Loucy (cell line): ENCODE measurements at regions not wholly inside any gene's neighbourhood (a gene's known extent, or its start where the extent isn't known, plus 50 kb on each side); places are given as distances from the start of the nearest gene placed in this dataset.

Experiments
- H2AFZ ChIP-seq: fragments of 200-600 bp; sonication (generic); 2 replicates; pipeline ENCODE4 v1.6.0; 2016; ENCODE audit warnings: antibody characterized with exemption, mild to moderate bottlenecking, low read length, moderate library complexity
- H3F3A ChIP-seq: fragments of 200-600 bp; 2 replicates; pipeline ENCODE4 v1.6.0; 2016; ENCODE audit warnings: antibody characterized with exemption, low read depth, mild to moderate bottlenecking
- H3K27me3 ChIP-seq: fragments of 200-600 bp; sonication (generic); 2 replicates; pipeline ENCODE4 v1.6.1; 2014; ENCODE audit warnings: low read length, mild to moderate bottlenecking; ENCODE audit not compliant: insufficient read depth, poor library complexity, severe bottlenecking
- H3K36me3 ChIP-seq: fragments of 200-600 bp; sonication (generic); 2 replicates; pipeline ENCODE4 v1.6.1; 2016; ENCODE audit warnings: low read length; ENCODE audit not compliant: insufficient read depth
- H3K4me1 ChIP-seq: fragments of 200-600 bp; sonication (generic); 2 replicates; pipeline ENCODE4 v1.5.1; 2014; ENCODE audit warnings: low read length, mild to moderate bottlenecking; ENCODE audit not compliant: insufficient read depth, poor library complexity, severe bottlenecking
- H3K4me2 ChIP-seq: fragments of 200-600 bp; sonication (generic); 2 replicates; pipeline ENCODE4 v1.6.0; 2014; ENCODE audit warnings: antibody characterized with exemption, low read length, low read depth, mild to moderate bottlenecking; ENCODE audit not compliant: poor library complexity, severe bottlenecking
- H3K4me3 ChIP-seq: fragments of 200-600 bp; sonication (generic); 2 replicates; pipeline ENCODE4 v1.5.1; 2014; ENCODE audit warnings: low read length, mild to moderate bottlenecking, mixed read lengths; ENCODE audit not compliant: poor library complexity, severe bottlenecking
- H3K79me2 ChIP-seq: fragments of 200-600 bp; sonication (generic); 2 replicates; pipeline ENCODE4 v1.6.1; 2014; ENCODE audit warnings: low read length; ENCODE audit not compliant: insufficient read depth
- H3K9ac ChIP-seq: fragments of 200-600 bp; sonication (generic); 2 replicates; pipeline ENCODE4 v1.6.0; 2014; ENCODE audit warnings: mild to moderate bottlenecking, low read depth, low read length, moderate library complexity; ENCODE audit not compliant: poor library complexity, severe bottlenecking
- H3K9me2 ChIP-seq: fragments of 200-600 bp; sonication (generic); replicated peaks from 2 replicates; pipeline ENCODE4 v1.6.1; 2016; ENCODE audit warnings: low read depth, low read length, mixed read lengths
- H3K9me3 ChIP-seq: fragments of 200-600 bp; sonication (generic); 2 replicates; pipeline ENCODE4 v1.6.1; 2014; ENCODE audit warnings: mild to moderate bottlenecking, antibody characterized with exemption, low read length, low read depth; ENCODE audit not compliant: insufficient read depth
- H4K20me1 ChIP-seq: fragments of 200-600 bp; sonication (generic); 2 replicates; pipeline ENCODE4 v1.6.0; 2014; ENCODE audit warnings: antibody characterized with exemption, low read length, mild to moderate bottlenecking; ENCODE audit not compliant: insufficient read depth, poor library complexity, severe bottlenecking
- EZH2phosphoT487 ChIP-seq: fragments of 200-600 bp; IDR thresholded peaks from 2 replicates; pipeline ENCODE4 v1.6.1; 2018; ENCODE audit warnings: antibody characterized with exemption, mild to moderate bottlenecking, moderate library complexity, borderline replicate concordance
- TF ChIP-seq, protein P1 (sequence below): fragments of 200-600 bp; sonication (generic); conservative IDR thresholded peaks from 2 replicates; pipeline ENCODE4 v1.5.1; 2014; ENCODE audit warnings: mild to moderate bottlenecking, antibody characterized with exemption, low read length

GRCh38 chr7:41779918-41780317 lies 77.0 kb upstream of the INHBA start:
- Histone ChIP-seq H3K9me3 (no peaks in the 10 kb centered on the region), H3K27me3 (no peaks in the 10 kb centered on the region), H3K79me2 (no peaks in the 10 kb centered on the region), H4K20me1 (no peaks in the 10 kb centered on the region), H3K9me2 (no peaks in the 10 kb centered on the region), H2AFZ (no peak overlapping the region; the same call in 1 of the 2 replicates), H3K4me2 (no peak overlapping the region), H3K9ac (no peak overlapping the region), H3K36me3 (no peaks in the 10 kb centered on the region), H3F3A (no peaks in the 10 kb centered on the region), H3K4me1 (no peaks in the 10 kb centered on the region), H3K4me3 (no peak overlapping the region)
- no peak for TF ChIP-seq EZH2phosphoT487
- TF ChIP-seq, protein P1, sequence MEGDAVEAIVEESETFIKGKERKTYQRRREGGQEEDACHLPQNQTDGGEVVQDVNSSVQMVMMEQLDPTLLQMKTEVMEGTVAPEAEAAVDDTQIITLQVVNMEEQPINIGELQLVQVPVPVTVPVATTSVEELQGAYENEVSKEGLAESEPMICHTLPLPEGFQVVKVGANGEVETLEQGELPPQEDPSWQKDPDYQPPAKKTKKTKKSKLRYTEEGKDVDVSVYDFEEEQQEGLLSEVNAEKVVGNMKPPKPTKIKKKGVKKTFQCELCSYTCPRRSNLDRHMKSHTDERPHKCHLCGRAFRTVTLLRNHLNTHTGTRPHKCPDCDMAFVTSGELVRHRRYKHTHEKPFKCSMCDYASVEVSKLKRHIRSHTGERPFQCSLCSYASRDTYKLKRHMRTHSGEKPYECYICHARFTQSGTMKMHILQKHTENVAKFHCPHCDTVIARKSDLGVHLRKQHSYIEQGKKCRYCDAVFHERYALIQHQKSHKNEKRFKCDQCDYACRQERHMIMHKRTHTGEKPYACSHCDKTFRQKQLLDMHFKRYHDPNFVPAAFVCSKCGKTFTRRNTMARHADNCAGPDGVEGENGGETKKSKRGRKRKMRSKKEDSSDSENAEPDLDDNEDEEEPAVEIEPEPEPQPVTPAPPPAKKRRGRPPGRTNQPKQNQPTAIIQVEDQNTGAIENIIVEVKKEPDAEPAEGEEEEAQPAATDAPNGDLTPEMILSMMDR = no peak

- Histone ChIP-seq H3F3A (no peaks in the 10 kb centered on the region), H4K20me1 (no peaks in the 10 kb centered on the region), H3K27me3 (no peaks in the 10 kb centered on the region), H3K4me1 (no peaks in the 10 kb centered on the region), H3K36me3 (no peaks in the 10 kb centered on the region), H2AFZ (no peak overlapping the region), H3K4me2 (no peak overlapping the region), H3K79me2 (no peaks in the 10 kb centered on the region), H3K9me2 (no peaks in the 10 kb centered on the region), H3K9ac (no peak overlapping the region), H3K9me3 (no peaks in the 10 kb centered on the region), H3K4me3 (no peak overlapping the region)
- TF ChIP-seq, protein P1 = no peak
- TF ChIP-seq EZH2phosphoT487 = no peak
These were observed 75.2 kb upstream of the INHBA start for GRCh38 chr7:41777894-41778596.

GRCh38 chr7:41774966-41775365 lies 72.1 kb upstream of the INHBA start:
- H3K4me1 ChIP-seq = no peaks in the 10 kb centered on the region
- H3F3A ChIP-seq = no peaks in the 10 kb centered on the region
- no peaks in the 10 kb centered on the region for H3K9me3 ChIP-seq
- H3K4me2 ChIP-seq = no peak overlapping the region
- no peaks in the 10 kb centered on the region for H3K9me2 ChIP-seq
- H3K36me3 ChIP-seq = no peaks in the 10 kb centered on the region
- no peak overlapping the region for H3K9ac ChIP-seq
- H2AFZ ChIP-seq = no peak overlapping the region
- no peaks in the 10 kb centered on the region for H4K20me1 ChIP-seq
- H3K4me3 ChIP-seq = no peak overlapping the region
- no peaks in the 10 kb centered on the region for H3K79me2 ChIP-seq
- TF ChIP-seq, protein P1 = no peak
- TF ChIP-seq EZH2phosphoT487 = no peak
- H3K27me3 ChIP-seq = no peaks in the 10 kb centered on the region
